OCI-LY7 (cell line): ENCODE measurements at regions not wholly inside any gene's neighbourhood (a gene's known extent, or its start where the extent isn't known, plus 50 kb on each side); places are given as distances from the start of the nearest gene placed in this dataset.

Experiments
- BruUV-seq: library from RNA; stranded (reverse); fragments of 400-500 nt; replicated peaks from 2 replicates; lab custom pipeline; 2021; lab: Mats Ljungman, UMichigan
- CTCF ChIA-PET: fragments of 300-600 bp; sonication (Branson Sonifier 250); formaldehyde crosslinking; loops from one replicate; lab custom pipeline; 2022; ENCODE audit warnings: antibody characterized with exemption; ENCODE audit not compliant: unreplicated experiment; lab: Charles Lee
- POLR2A ChIA-PET: fragments of 300-600 bp; sonication (Branson Sonifier 250); formaldehyde crosslinking; loops from one replicate; lab custom pipeline; 2022; ENCODE audit warnings: antibody characterized with exemption; lab: Charles Lee
- DNase-seq: peaks from one replicate; pipeline ENCODE4 v3.0.0-alpha.2; 2015; ENCODE audit warnings: low spot score
- H2AFZ ChIP-seq: fragments of 200-600 bp; sonication (generic), shearing (Covaris generic); 2 replicates; pipeline ENCODE4 v1.6.1; 2014; ENCODE audit warnings: mild to moderate bottlenecking, antibody characterized with exemption, low read length, moderate library complexity
- H3K27ac ChIP-seq: fragments of 200-600 bp; sonication (generic); 2 replicates; pipeline ENCODE4 v1.5.1; 2014; ENCODE audit warnings: mixed run types, low read depth, mild to moderate bottlenecking, moderate library complexity, low read length, inconsistent platforms; ENCODE audit not compliant: poor library complexity, severe bottlenecking
- H3K36me3 ChIP-seq: fragments of 200-600 bp; sonication (generic); 2 replicates; pipeline ENCODE4 v1.6.1; 2014; ENCODE audit warnings: mild to moderate bottlenecking, antibody characterized with exemption, low read length, moderate library complexity, mixed read lengths; ENCODE audit not compliant: insufficient read depth
- H3K4me1 ChIP-seq: fragments of 200-600 bp; sonication (generic); 2 replicates; pipeline ENCODE4 v1.5.1; 2014; ENCODE audit warnings: mild to moderate bottlenecking, low read length; ENCODE audit not compliant: insufficient read depth, poor library complexity, severe bottlenecking
- H3K4me2 ChIP-seq: fragments of 200-600 bp; sonication (generic); 2 replicates; pipeline ENCODE4 v1.6.1; 2014; ENCODE audit warnings: mild to moderate bottlenecking, low read length
- H3K4me3 ChIP-seq: fragments of 200-600 bp; sonication (generic); 2 replicates; pipeline ENCODE4 v1.5.1; 2014; ENCODE audit warnings: mild to moderate bottlenecking, low read depth, low read length; ENCODE audit not compliant: poor library complexity, severe bottlenecking
- H3K79me2 ChIP-seq: fragments of 200-600 bp; sonication (generic); 2 replicates; pipeline ENCODE4 v1.6.1; 2016; ENCODE audit warnings: low read depth, mild to moderate bottlenecking, low read length, moderate library complexity, mixed read lengths; ENCODE audit not compliant: insufficient read depth
- H3K9me2 ChIP-seq: fragments of 200-600 bp; sonication (generic); 2 replicates; pipeline ENCODE4 v1.6.1; 2016; ENCODE audit warnings: mild to moderate bottlenecking, low read length, mixed read lengths; ENCODE audit not compliant: insufficient read depth
- H3K9me3 ChIP-seq: fragments of 200-600 bp; sonication (generic); 2 replicates; pipeline ENCODE4 v1.6.1; 2014; ENCODE audit warnings: mild to moderate bottlenecking, mixed run types, low read length, mixed read lengths
- H4K20me1 ChIP-seq: fragments of 200-600 bp; sonication (generic); 2 replicates; pipeline ENCODE4 v1.6.1; 2014; ENCODE audit warnings: mild to moderate bottlenecking, antibody characterized with exemption, low read length, moderate library complexity, mixed read lengths; ENCODE audit not compliant: insufficient read depth
- EZH2phosphoT487 ChIP-seq: fragments of 200-600 bp; sonication (generic); IDR thresholded peaks from 2 replicates; pipeline ENCODE4 v1.6.1; 2018; ENCODE audit warnings: low read depth, borderline replicate concordance, mild to moderate bottlenecking, mixed run types, antibody characterized with exemption, low read length, moderate library complexity, mixed read lengths
- intact Hi-C: fragments of 100-400 bp; cut with micrococcal nuclease; formaldehyde crosslinking; loops from one replicate; pipeline ENCODE4 v1.10.0; 2022; ENCODE audit not compliant: unreplicated experiment
- TF ChIP-seq, protein P1 (sequence below): fragments of 200-600 bp; sonication (generic); conservative IDR thresholded peaks from 2 replicates; pipeline ENCODE4 v1.5.1; 2014; ENCODE audit warnings: mild to moderate bottlenecking, antibody characterized with exemption, low read length, moderate library complexity, mixed read lengths

DNA sequence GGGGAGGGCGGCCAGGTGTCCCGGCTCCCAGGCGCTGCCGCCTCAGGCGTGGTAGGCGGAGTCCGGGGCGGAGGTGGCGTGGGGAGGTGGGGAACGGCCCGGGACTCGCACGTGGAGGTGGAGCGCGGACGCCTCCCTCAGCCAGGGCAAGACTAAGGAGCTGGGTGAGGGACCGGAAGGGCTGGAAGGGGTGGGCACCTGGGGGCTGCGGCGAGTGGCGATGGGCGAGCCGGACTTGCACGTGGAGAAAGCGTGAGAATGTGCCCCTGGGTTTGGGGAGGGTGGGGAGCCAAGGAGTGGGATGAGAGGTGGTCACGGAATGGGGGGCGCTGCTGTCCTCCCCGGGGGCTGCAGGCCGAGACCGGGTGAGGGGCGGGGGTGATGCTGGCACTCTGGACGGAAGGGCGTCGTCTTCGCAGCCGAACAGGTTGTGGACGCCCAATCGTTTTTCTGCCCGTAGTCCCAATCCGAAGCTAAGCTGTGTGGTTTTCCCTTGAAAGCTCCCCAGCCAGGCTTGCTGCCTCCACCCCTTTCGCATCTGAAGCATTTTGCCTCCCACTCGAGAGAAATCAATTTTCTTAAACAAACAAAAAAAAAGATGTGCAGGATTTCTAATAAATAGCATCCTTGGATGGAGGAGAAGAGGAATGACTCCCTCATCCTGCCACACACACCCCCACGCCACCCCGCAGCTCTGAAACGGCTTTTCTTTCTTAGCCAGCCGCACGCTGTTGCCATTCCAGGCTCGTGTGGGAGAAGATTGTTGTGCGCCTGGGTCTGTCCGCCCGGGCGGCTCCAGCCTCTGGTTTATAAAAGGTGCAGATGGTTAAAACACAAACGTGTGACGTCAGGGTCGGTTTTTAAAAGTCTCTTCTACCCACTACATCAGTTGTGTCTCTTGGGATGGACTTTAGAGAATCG lies 62.5 kb upstream of the ANKRD28 start:
- TF ChIP-seq, protein P1, sequence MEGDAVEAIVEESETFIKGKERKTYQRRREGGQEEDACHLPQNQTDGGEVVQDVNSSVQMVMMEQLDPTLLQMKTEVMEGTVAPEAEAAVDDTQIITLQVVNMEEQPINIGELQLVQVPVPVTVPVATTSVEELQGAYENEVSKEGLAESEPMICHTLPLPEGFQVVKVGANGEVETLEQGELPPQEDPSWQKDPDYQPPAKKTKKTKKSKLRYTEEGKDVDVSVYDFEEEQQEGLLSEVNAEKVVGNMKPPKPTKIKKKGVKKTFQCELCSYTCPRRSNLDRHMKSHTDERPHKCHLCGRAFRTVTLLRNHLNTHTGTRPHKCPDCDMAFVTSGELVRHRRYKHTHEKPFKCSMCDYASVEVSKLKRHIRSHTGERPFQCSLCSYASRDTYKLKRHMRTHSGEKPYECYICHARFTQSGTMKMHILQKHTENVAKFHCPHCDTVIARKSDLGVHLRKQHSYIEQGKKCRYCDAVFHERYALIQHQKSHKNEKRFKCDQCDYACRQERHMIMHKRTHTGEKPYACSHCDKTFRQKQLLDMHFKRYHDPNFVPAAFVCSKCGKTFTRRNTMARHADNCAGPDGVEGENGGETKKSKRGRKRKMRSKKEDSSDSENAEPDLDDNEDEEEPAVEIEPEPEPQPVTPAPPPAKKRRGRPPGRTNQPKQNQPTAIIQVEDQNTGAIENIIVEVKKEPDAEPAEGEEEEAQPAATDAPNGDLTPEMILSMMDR, result 0 out of 2 replicates have a peak, but pooled peaks have one; percentile 14
- no peak for TF ChIP-seq EZH2phosphoT487
- Histone ChIP-seq H3K4me2 (peak overlapping the region; percentile 82), H3K27ac (peak overlapping the region; percentile 80), H2AFZ (peak overlapping the region; percentile 64), H4K20me1 (peaks cover 22% of the 10 kb centered on the region; the same call in 1 of the 2 replicates), H3K4me3 (peak overlapping the region; percentile 96), H3K4me1 (peaks cover 44% of the 10 kb centered on the region), H3K9me3 (peaks cover 17% of the 10 kb centered on the region; the same call in 1 of the 2 replicates), H3K79me2 (peaks cover 52% of the 10 kb centered on the region), H3K36me3 (peaks cover 41% of the 10 kb centered on the region), H3K9me2 (no peaks in the 10 kb centered on the region)
- ChIA-PET POLR2A (interaction anchor here (0.7 to 1.4 kb wide), 2 partner anchors 10 to 303 kb away, joined by 3 to 4 read pairs; no protein-coding TSS in a partner anchor), CTCF (interaction anchor here (0.6 kb wide), 1 partner anchor 25 kb away, joined by 4 read pairs; no protein-coding TSS in a partner anchor)
- intact Hi-C loops, result no loop called here
- BruUV-seq, result no TSS peak
- DNase-seq, result peak; percentile 36

DNA sequence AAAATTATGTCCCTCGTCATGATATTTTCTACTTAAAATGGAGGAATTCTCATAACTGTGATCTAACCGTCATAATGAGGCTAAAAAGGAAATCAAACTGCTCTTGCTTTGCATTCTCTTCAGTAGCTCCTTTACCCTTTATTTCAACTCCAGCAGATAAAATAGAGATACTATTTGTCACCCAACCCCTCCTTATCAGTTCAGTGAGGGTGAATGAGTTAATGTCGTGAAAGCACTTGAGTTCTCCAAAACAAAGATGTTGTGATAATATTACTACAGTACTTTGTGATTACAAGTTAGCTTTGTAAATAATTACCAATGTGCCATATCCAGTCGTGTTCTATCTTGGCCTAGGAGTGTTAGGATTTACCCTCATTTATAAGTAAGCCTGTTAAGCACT lies 63.4 kb upstream of the ANKRD28 start:
- Histone ChIP-seq H3K27ac (no peak overlapping the region), H3K79me2 (peaks cover 44% of the 10 kb centered on the region), H3K4me3 (peak overlapping the region; percentile 96), H3K36me3 (peaks cover 41% of the 10 kb centered on the region), H2AFZ (no peak overlapping the region; the same call in 1 of the 2 replicates), H3K9me3 (peaks cover 20% of the 10 kb centered on the region; the same call in 1 of the 2 replicates), H3K4me2 (peak overlapping the region; percentile 82), H4K20me1 (peaks cover 13% of the 10 kb centered on the region; the same call in 1 of the 2 replicates), H3K4me1 (peaks cover 37% of the 10 kb centered on the region), H3K9me2 (no peaks in the 10 kb centered on the region)
- ChIA-PET POLR2A (interaction anchor here (0.6 to 1.4 kb wide), 4 partner anchors 10 to 1210 kb away, joined by 3 to 4 read pairs (median 4); partner anchors contain the start of gene CCDC174), CTCF (no interaction called here)
- intact Hi-C loops, result no loop called here
- no peak for DNase-seq
- BruUV-seq, result TSS peak; percentile 37
- TF ChIP-seq EZH2phosphoT487, result no peak
- TF ChIP-seq, protein P1, result no peak
